A673 (cell line): ENCODE measurements at regions not wholly inside any gene's neighbourhood (a gene's known extent, or its start where the extent isn't known, plus 50 kb on each side); places are given as distances from the start of the nearest gene placed in this dataset.

ENCODE experiments used
- BruUV-seq: library from RNA; stranded (reverse); fragments of 400-500 nt; replicated peaks from 2 replicates; lab custom pipeline; 2021; lab: Mats Ljungman, UMichigan
- CTCF ChIA-PET: fragments of 300-600 bp; sonication (Branson Sonifier 250); formaldehyde crosslinking; loops from one replicate; lab custom pipeline; 2022; ENCODE audit warnings: antibody characterized with exemption; lab: Charles Lee
- POLR2A ChIA-PET: fragments of 300-600 bp; sonication (Branson Sonifier 250); formaldehyde crosslinking; loops from one replicate; lab custom pipeline; 2022; ENCODE audit warnings: antibody characterized with exemption; ENCODE audit not compliant: low non-redundant PET; lab: Charles Lee
- DNase-seq: peaks from one replicate; pipeline ENCODE4 v3.0.0-alpha.2; 2015; ENCODE audit warnings: low spot score
- H3K27ac ChIP-seq: fragments of 200-600 bp; sonication (generic); 2 replicates; pipeline ENCODE4 v1.5.1; 2016; ENCODE audit warnings: mixed run types, low read depth, mild to moderate bottlenecking, mixed read lengths, antibody characterized with exemption, low read length; ENCODE audit not compliant: poor library complexity, severe bottlenecking
- H3K27me3 ChIP-seq: fragments of 200-600 bp; sonication (generic); replicated peaks from 2 replicates; pipeline ENCODE4 v1.6.1; 2017; ENCODE audit warnings: mixed run types, low read depth, mild to moderate bottlenecking, mixed read lengths, antibody characterized with exemption, low read length; ENCODE audit not compliant: insufficient read depth, poor library complexity
- H3K36me3 ChIP-seq: fragments of 200-600 bp; sonication (generic); 2 replicates; pipeline ENCODE4 v1.6.1; 2016; ENCODE audit warnings: mixed run types, mild to moderate bottlenecking, mixed read lengths, antibody characterized with exemption, low read length; ENCODE audit not compliant: insufficient read depth, poor library complexity, severe bottlenecking
- H3K4me1 ChIP-seq: fragments of 200-600 bp; sonication (generic); 2 replicates; pipeline ENCODE4 v1.6.1; 2017; ENCODE audit warnings: mixed run types, mild to moderate bottlenecking, mixed read lengths, antibody characterized with exemption, low read length; ENCODE audit not compliant: insufficient read depth, poor library complexity, severe bottlenecking
- H3K4me3 ChIP-seq: fragments of 200-600 bp; sonication (generic); 2 replicates; pipeline ENCODE4 v1.5.1; 2016; ENCODE audit warnings: low read depth, mixed run types, mild to moderate bottlenecking, mixed read lengths, low read length; ENCODE audit not compliant: poor library complexity, severe bottlenecking
- H3K9me3 ChIP-seq: fragments of 200-600 bp; sonication (generic); 2 replicates; pipeline ENCODE4 v1.6.1; 2016; ENCODE audit warnings: mixed run types, low read depth, mild to moderate bottlenecking, mixed read lengths, antibody characterized with exemption, low read length; ENCODE audit not compliant: poor library complexity, severe bottlenecking
- CTCF ChIP-seq: fragments of 300-800, 200-600 bp; sonication (generic); conservative IDR thresholded peaks from 2 replicates; pipeline ENCODE4 v1.5.1; 2017; ENCODE audit warnings: low read depth, mild to moderate bottlenecking, antibody characterized with exemption, low read length, moderate library complexity, mixed read lengths
- EZH2 ChIP-seq: fragments of 200-600 bp; sonication (generic); IDR thresholded peaks from 2 replicates; pipeline ENCODE4 v1.6.1; 2017; ENCODE audit warnings: borderline replicate concordance, low read depth, mild to moderate bottlenecking, mixed read lengths, antibody characterized with exemption, low read length; ENCODE audit not compliant: poor library complexity, severe bottlenecking
- intact Hi-C: fragments of 100-400 bp; cut with micrococcal nuclease; formaldehyde crosslinking; loops from one replicate; pipeline ENCODE4 v1.10.0; 2022; ENCODE audit not compliant: unreplicated experiment

DNA sequence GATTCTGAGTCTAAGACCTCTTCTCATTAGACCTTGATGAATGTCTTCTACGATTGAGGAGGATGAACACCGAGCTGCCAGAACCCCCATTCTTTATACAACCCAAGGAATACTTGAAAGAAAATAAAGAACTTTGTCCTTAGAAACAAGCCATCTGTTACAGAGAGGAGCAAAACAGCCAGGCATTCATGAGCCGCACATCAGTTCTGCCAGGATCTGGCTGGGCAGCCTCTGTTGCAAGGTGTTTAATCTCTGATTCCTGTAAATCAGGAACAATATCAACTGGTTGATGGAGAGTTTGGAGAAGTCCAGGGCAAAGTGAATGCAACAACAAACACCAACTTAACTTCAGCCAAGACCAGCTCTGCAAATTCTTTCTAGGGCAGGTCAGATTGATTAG lies 165.5 kb upstream of the DMAC1 start:
- Histone ChIP-seq H3K4me3 (no peak overlapping the region), H3K4me1 (no peaks in the 10 kb centered on the region), H3K27me3 (no peaks in the 10 kb centered on the region), H3K9me3 (no peaks in the 10 kb centered on the region), H3K36me3 (no peaks in the 10 kb centered on the region), H3K27ac (no peak overlapping the region)
- ChIA-PET POLR2A (no interaction called here), CTCF (no interaction called here)
- no TSS peak for BruUV-seq
- no peak for DNase-seq
- intact Hi-C loops = no loop called here
- no peak for TF ChIP-seq EZH2
- TF ChIP-seq CTCF = no peak

DNA sequence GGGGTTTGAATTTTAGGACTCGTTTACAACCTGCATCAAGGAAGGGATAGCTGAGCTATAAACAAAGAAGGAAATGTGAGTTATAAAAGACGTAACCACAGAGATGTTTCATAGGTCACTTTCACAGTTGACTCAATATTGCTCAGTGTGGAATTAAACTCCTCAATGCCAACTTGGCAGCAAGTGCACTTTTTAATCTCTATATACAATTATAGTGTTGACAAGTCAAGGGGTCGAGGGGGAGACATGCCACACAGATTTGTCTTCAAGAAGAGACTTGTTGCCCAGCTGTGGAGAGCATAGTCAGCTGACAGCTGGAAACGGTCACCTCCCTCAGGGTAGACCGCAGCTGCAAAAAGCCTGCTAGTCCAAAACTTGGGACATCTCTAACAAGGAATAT lies 163.4 kb upstream of the DMAC1 start:
- H3K4me1 ChIP-seq = no peaks in the 10 kb centered on the region
- intact Hi-C loops = no loop called here
- H3K27ac ChIP-seq = no peak overlapping the region
- ChIA-PET POLR2A (no interaction called here), CTCF (no interaction called here)
- no peaks in the 10 kb centered on the region for H3K36me3 ChIP-seq
- TF ChIP-seq EZH2 = no peak
- TF ChIP-seq CTCF = no peak
- H3K9me3 ChIP-seq = no peaks in the 10 kb centered on the region
- no peak for DNase-seq
- BruUV-seq = no TSS peak
- H3K27me3 ChIP-seq = no peaks in the 10 kb centered on the region
- H3K4me3 ChIP-seq = no peak overlapping the region

DNA sequence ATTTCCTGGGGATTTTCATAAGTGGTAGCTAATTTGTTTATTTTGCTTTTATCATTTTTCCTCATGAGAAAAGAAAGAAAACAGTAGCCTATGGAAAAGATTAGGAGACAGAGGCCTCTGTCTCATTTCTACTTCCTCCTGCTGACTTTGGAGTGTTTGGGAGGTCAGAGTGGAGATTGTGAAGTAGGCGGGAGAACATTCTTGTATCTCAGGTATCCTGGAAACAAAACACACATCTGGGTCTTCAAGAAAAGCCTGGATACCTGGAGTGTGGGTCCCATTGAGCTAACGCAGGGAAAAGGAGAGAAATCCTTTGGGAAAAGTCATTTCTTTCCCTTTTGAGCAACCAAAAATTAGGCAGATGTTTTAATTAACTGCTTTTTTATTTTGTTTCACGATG lies 161.5 kb upstream of the DMAC1 start:
- intact Hi-C loops = no loop called here
- CTCF ChIA-PET = no interaction called here
- BruUV-seq = no TSS peak

More for the DNA sequence above, 161.5 kb upstream of the DMAC1 start:
- no peaks in the 10 kb centered on the region for H3K27me3 ChIP-seq
- H3K36me3 ChIP-seq = no peaks in the 10 kb centered on the region
- no peaks in the 10 kb centered on the region for H3K9me3 ChIP-seq
- no peak overlapping the region for H3K4me3 ChIP-seq
- no peak overlapping the region for H3K27ac ChIP-seq
- H3K4me1 ChIP-seq = no peaks in the 10 kb centered on the region
- TF ChIP-seq EZH2 = no peak
- no peak for TF ChIP-seq CTCF
- no peak for DNase-seq
- POLR2A ChIA-PET = no interaction called here
